ENCODE measurements at regions not wholly inside any gene's neighbourhood (a gene's known extent, or its start where the extent isn't known, plus 50 kb on each side); places are given as distances from the start of the nearest gene placed in this dataset.
A peak's percentile ranks its signal among the peaks of the same experiment; 100 is the strongest.

- Histone ChIP-seq H3K9me3 (no peaks in the 10 kb centered on the region), H3K36me3 (no peaks in the 10 kb centered on the region), H3K4me3 (no peak overlapping the region), H3K27ac (no peak overlapping the region), H3K27me3 (no peaks in the 10 kb centered on the region), H3K4me1 (no peaks in the 10 kb centered on the region)
- intact Hi-C loops (cut with DNase I; ENCODE audit: low total_unique reads): no loop called here
- TF ChIP-seq POLR2AphosphoS5 (IDR thresholded peaks at IDR 0.05) (no peak), POLR2A (IDR thresholded peaks at IDR 0.05) (no peak)
- DNase-seq (ENCODE audit: low spot score in 2 of 2): no peak
These were observed 137.1 kb upstream of the MCTP2 start for GRCh38 chr15:94094310-94094709.

- no peak overlapping the region for H3K27ac ChIP-seq
- TF ChIP-seq POLR2AphosphoS5 (IDR thresholded peaks at IDR 0.05): no peak
- no peak for TF ChIP-seq CTCF (IDR thresholded peaks at IDR 0.05)
- no peak for TF ChIP-seq POLR2A (IDR thresholded peaks at IDR 0.05)
These were observed 145.0 kb upstream of the MCTP2 start for GRCh38 chr15:94086341-94086740.

GRCh38 chr15:94083467-94084052 lies 147.8 kb upstream of the MCTP2 start:
- Histone ChIP-seq H3K9me3 (peaks cover 0 to 3% of the 10 kb centered on the region in 2 donors), H3K4me3 (no peak overlapping the region), H3K27me3 (no peaks in the 10 kb centered on the region), H3K36me3 (no peaks in the 10 kb centered on the region), H3K27ac (no peak overlapping the region), H3K4me1 (no peaks in the 10 kb centered on the region)
- TF ChIP-seq POLR2A (IDR thresholded peaks at IDR 0.05): no peak
- no peak for TF ChIP-seq POLR2AphosphoS5 (IDR thresholded peaks at IDR 0.05)
- no peak for TF ChIP-seq CTCF (IDR thresholded peaks at IDR 0.05)
- intact Hi-C loops (cut with DNase I; ENCODE audit: low total_unique reads): no loop called here
- no peak for DNase-seq (ENCODE audit: low spot score in 2 of 2)

More at GRCh38 chr15:94086341-94086740, 145.0 kb upstream of the MCTP2 start:
- no peak overlapping the region for H3K4me3 ChIP-seq
- H3K9me3 ChIP-seq: peaks cover 0 to 3% of the 10 kb centered on the region in 2 donors
- no peaks in the 10 kb centered on the region for H3K4me1 ChIP-seq
- H3K27me3 ChIP-seq: no peaks in the 10 kb centered on the region
- no peaks in the 10 kb centered on the region for H3K36me3 ChIP-seq
- intact Hi-C loops (cut with DNase I; ENCODE audit: low total_unique reads): no loop called here
- DNase-seq (ENCODE audit: low spot score in 2 of 2): no peak

- H3K27me3 ChIP-seq: no peaks in the 10 kb centered on the region
- intact Hi-C loops (cut with DNase I; ENCODE audit: low total_unique reads): no loop called here
- H3K9me3 ChIP-seq: peaks cover 0 to 1% of the 10 kb centered on the region in 2 donors
- H3K27ac ChIP-seq: no peak overlapping the region
- no peak overlapping the region for H3K4me3 ChIP-seq
- TF ChIP-seq POLR2AphosphoS5 (IDR thresholded peaks at IDR 0.05) (no peak), CTCF (IDR thresholded peaks at IDR 0.05) (no peak), POLR2A (IDR thresholded peaks at IDR 0.05) (no peak)
- DNase-seq (ENCODE audit: low spot score in 2 of 2): no peak
- no peaks in the 10 kb centered on the region for H3K36me3 ChIP-seq
- H3K4me1 ChIP-seq: no peaks in the 10 kb centered on the region
These were observed 149.5 kb upstream of the MCTP2 start for GRCh38 chr15:94081829-94082228.

GRCh38 chr15:94080989-94081605 lies 150.3 kb upstream of the MCTP2 start:
- no peaks in the 10 kb centered on the region for H3K36me3 ChIP-seq
- no peaks in the 10 kb centered on the region for H3K27me3 ChIP-seq
- DNase-seq (ENCODE audit: low spot score in 2 of 2): no peak
- no peak overlapping the region for H3K27ac ChIP-seq
- intact Hi-C loops (cut with DNase I; ENCODE audit: low total_unique reads): no loop called here
- TF ChIP-seq CTCF (IDR thresholded peaks at IDR 0.05) (no peak), POLR2A (IDR thresholded peaks at IDR 0.05) (no peak), POLR2AphosphoS5 (IDR thresholded peaks at IDR 0.05) (no peak)
- no peaks in the 10 kb centered on the region for H3K4me1 ChIP-seq
- no peaks in the 10 kb centered on the region for H3K9me3 ChIP-seq
- peak overlapping the region in 1 of 3 donors; percentile 11 for H3K4me3 ChIP-seq
